ENCODE measurements at regions not wholly inside any gene's neighbourhood (a gene's known extent, or its start where the extent isn't known, plus 50 kb on each side); places are given as distances from the start of the nearest gene placed in this dataset.

DNA sequence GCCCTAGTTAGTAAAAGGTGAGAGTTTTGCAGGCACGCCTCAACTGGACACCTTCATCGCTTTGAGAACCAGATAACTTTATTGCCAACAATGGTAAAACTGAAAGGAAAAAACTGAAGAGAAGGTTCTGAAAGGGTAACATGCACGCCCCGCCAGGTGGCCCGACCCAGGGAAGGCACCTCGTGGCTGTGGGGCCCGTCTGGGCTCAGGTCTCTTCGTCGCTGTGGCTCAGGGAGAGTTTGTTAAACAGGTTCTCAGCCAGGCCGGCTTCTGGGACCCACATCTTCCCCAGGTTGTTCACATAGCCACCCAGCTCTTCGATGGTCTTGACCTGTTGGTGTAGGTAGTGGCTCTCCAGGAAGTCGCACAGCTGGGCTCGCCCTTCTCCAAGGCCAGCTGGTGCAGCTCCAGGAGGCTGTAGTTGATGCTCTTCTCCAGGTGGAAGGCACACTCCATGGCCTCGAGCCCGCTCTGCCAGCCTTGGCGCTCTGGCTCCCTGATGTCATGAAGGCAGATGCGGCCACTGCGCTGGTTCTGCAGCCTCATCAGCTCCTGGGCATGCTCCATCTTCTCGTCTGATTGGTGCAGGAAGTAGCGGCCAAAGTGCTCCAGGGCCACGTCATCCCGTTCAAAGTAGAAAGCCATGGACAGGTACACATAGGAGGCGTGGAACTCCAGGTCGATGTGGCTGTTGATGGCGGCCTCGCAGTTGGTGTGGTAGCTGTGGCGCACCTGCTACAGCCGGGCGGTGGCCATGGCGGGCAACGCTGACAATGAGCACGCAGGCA lies 69.7 kb downstream of the FAM47C start:
- ChIA-PET CTCF (no interaction called here), POLR2A (no interaction called here)
- H3K9me3 ChIP-seq (ENCODE audit: control insufficient read depth, insufficient read depth, low read depth, low read length): no peaks in the 10 kb centered on the region
- no peak for TF ChIP-seq TCF7L2 (IDR thresholded peaks at IDR 0.05; ENCODE audit: low read depth, low read length)
- TF ChIP-seq, protein P1, sequence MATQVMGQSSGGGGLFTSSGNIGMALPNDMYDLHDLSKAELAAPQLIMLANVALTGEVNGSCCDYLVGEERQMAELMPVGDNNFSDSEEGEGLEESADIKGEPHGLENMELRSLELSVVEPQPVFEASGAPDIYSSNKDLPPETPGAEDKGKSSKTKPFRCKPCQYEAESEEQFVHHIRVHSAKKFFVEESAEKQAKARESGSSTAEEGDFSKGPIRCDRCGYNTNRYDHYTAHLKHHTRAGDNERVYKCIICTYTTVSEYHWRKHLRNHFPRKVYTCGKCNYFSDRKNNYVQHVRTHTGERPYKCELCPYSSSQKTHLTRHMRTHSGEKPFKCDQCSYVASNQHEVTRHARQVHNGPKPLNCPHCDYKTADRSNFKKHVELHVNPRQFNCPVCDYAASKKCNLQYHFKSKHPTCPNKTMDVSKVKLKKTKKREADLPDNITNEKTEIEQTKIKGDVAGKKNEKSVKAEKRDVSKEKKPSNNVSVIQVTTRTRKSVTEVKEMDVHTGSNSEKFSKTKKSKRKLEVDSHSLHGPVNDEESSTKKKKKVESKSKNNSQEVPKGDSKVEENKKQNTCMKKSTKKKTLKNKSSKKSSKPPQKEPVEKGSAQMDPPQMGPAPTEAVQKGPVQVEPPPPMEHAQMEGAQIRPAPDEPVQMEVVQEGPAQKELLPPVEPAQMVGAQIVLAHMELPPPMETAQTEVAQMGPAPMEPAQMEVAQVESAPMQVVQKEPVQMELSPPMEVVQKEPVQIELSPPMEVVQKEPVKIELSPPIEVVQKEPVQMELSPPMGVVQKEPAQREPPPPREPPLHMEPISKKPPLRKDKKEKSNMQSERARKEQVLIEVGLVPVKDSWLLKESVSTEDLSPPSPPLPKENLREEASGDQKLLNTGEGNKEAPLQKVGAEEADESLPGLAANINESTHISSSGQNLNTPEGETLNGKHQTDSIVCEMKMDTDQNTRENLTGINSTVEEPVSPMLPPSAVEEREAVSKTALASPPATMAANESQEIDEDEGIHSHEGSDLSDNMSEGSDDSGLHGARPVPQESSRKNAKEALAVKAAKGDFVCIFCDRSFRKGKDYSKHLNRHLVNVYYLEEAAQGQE (IDR thresholded peaks at IDR 0.05; ENCODE audit: insufficient read depth in 1 of 2, low read depth in 2 of 2, low read length in 1 of 2): no peak
- no peak for TF ChIP-seq POLR2AphosphoS5 (IDR thresholded peaks at IDR 0.05; ENCODE audit: low read depth, low read length)
- H3K27me3 ChIP-seq (ENCODE audit: control insufficient read depth, insufficient read depth, low read length): no peaks in the 10 kb centered on the region
- no peak for DNase-seq (ENCODE audit: low read depth, low spot score)
- no peaks in the 10 kb centered on the region for H3K4me1 ChIP-seq (ENCODE audit: control insufficient read depth, insufficient read depth, low read length)
- ATAC-seq: no peak
- in situ Hi-C loops (cut with HindIII; ENCODE audit: low pct_unique_long_range_greater_than_20kb, low sequenced_read_pairs): no loop called here
- BruUV-seq (replicated peaks): no TSS peak
- intact Hi-C loops (cut with micrococcal nuclease; ENCODE audit: unreplicated experiment): no loop called here
- H3K27ac ChIP-seq (ENCODE audit: low read length): no peak overlapping the region
- no peaks in the 10 kb centered on the region for H3K36me3 ChIP-seq (ENCODE audit: control insufficient read depth, insufficient read depth, low read length)
- H3K4me3 ChIP-seq (ENCODE audit: low read depth in 2 of 2, low read length in 2 of 2): no peak overlapping the region

DNA sequence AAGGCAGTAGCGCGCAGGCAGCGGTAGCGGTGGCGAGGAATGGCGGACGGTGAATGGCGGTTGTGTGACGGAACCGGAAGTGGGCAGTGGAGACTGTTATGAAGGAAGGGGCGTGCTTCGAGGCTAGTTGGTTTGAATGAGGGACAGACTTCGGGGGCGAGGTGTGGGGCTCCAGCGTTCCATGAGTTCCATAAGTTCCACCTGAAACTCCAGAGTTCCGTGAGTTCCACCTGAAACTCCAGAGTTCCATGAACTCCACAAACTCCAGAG lies 70.2 kb downstream of the FAM47C start:
- TF ChIP-seq, protein P1 (IDR thresholded peaks at IDR 0.05; ENCODE audit: insufficient read depth in 1 of 2, low read depth in 2 of 2, low read length in 1 of 2): no peak
- TF ChIP-seq POLR2AphosphoS5 (IDR thresholded peaks at IDR 0.05; ENCODE audit: low read depth, low read length) (no peak), TCF7L2 (IDR thresholded peaks at IDR 0.05; ENCODE audit: low read depth, low read length) (no peak), SIN3A (IDR thresholded peaks at IDR 0.05; ENCODE audit: borderline replicate concordance, insufficient read depth, low read depth, low read length) (no peak)
- TF ChIP-seq, protein P2, sequence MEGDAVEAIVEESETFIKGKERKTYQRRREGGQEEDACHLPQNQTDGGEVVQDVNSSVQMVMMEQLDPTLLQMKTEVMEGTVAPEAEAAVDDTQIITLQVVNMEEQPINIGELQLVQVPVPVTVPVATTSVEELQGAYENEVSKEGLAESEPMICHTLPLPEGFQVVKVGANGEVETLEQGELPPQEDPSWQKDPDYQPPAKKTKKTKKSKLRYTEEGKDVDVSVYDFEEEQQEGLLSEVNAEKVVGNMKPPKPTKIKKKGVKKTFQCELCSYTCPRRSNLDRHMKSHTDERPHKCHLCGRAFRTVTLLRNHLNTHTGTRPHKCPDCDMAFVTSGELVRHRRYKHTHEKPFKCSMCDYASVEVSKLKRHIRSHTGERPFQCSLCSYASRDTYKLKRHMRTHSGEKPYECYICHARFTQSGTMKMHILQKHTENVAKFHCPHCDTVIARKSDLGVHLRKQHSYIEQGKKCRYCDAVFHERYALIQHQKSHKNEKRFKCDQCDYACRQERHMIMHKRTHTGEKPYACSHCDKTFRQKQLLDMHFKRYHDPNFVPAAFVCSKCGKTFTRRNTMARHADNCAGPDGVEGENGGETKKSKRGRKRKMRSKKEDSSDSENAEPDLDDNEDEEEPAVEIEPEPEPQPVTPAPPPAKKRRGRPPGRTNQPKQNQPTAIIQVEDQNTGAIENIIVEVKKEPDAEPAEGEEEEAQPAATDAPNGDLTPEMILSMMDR (IDR thresholded peaks at IDR 0.05): no peak
- ATAC-seq: no peak
- no peak overlapping the region for H3K27ac ChIP-seq (ENCODE audit: low read length)
- intact Hi-C loops (cut with micrococcal nuclease; ENCODE audit: unreplicated experiment) (no loop called here), in situ Hi-C loops (cut with HindIII; ENCODE audit: low pct_unique_long_range_greater_than_20kb, low sequenced_read_pairs) (no loop called here)
- DNase-seq (ENCODE audit: low read depth, low spot score): no peak
- H3K9me3 ChIP-seq (ENCODE audit: control insufficient read depth, insufficient read depth, low read depth, low read length): no peaks in the 10 kb centered on the region
- no peak overlapping the region for H3K4me3 ChIP-seq (ENCODE audit: low read depth in 2 of 2, low read length in 2 of 2)
- no peaks in the 10 kb centered on the region for H3K36me3 ChIP-seq (ENCODE audit: control insufficient read depth, insufficient read depth, low read length)
- H3K4me1 ChIP-seq (ENCODE audit: control insufficient read depth, insufficient read depth, low read length): no peaks in the 10 kb centered on the region
- ChIA-PET CTCF (no interaction called here), POLR2A (no interaction called here)
- H3K27me3 ChIP-seq (ENCODE audit: control insufficient read depth, insufficient read depth, low read length): no peaks in the 10 kb centered on the region
- BruUV-seq (replicated peaks): no TSS peak

Data from Panc1 (cell line).